ENCODE measurements at regions not wholly inside any gene's neighbourhood (a gene's known extent, or its start where the extent isn't known, plus 50 kb on each side); places are given as distances from the start of the nearest gene placed in this dataset.

DNA sequence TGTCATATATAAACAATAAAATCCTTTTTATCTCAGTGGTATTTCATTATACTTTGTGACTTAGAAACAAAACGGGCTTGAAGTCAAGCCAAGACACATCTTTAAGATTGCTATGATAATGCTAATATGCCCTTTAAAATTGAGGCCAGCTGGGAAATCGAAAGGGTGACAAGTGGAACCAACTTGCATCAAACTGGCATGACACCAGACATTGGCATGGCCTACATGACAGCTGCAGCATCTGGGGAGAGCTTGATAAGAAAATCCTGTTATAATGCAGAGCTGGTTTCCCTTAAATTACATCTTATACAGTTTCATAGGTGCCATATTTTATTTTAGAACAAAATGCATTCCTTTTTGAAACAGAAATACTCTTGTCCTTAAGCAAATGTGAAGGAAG, 325.2 kb downstream of the ZBBX start:
- TF ChIP-seq, protein P1, sequence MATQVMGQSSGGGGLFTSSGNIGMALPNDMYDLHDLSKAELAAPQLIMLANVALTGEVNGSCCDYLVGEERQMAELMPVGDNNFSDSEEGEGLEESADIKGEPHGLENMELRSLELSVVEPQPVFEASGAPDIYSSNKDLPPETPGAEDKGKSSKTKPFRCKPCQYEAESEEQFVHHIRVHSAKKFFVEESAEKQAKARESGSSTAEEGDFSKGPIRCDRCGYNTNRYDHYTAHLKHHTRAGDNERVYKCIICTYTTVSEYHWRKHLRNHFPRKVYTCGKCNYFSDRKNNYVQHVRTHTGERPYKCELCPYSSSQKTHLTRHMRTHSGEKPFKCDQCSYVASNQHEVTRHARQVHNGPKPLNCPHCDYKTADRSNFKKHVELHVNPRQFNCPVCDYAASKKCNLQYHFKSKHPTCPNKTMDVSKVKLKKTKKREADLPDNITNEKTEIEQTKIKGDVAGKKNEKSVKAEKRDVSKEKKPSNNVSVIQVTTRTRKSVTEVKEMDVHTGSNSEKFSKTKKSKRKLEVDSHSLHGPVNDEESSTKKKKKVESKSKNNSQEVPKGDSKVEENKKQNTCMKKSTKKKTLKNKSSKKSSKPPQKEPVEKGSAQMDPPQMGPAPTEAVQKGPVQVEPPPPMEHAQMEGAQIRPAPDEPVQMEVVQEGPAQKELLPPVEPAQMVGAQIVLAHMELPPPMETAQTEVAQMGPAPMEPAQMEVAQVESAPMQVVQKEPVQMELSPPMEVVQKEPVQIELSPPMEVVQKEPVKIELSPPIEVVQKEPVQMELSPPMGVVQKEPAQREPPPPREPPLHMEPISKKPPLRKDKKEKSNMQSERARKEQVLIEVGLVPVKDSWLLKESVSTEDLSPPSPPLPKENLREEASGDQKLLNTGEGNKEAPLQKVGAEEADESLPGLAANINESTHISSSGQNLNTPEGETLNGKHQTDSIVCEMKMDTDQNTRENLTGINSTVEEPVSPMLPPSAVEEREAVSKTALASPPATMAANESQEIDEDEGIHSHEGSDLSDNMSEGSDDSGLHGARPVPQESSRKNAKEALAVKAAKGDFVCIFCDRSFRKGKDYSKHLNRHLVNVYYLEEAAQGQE (IDR thresholded peaks at IDR 0.05) = no peak
- TF ChIP-seq, protein P2, sequence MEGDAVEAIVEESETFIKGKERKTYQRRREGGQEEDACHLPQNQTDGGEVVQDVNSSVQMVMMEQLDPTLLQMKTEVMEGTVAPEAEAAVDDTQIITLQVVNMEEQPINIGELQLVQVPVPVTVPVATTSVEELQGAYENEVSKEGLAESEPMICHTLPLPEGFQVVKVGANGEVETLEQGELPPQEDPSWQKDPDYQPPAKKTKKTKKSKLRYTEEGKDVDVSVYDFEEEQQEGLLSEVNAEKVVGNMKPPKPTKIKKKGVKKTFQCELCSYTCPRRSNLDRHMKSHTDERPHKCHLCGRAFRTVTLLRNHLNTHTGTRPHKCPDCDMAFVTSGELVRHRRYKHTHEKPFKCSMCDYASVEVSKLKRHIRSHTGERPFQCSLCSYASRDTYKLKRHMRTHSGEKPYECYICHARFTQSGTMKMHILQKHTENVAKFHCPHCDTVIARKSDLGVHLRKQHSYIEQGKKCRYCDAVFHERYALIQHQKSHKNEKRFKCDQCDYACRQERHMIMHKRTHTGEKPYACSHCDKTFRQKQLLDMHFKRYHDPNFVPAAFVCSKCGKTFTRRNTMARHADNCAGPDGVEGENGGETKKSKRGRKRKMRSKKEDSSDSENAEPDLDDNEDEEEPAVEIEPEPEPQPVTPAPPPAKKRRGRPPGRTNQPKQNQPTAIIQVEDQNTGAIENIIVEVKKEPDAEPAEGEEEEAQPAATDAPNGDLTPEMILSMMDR (IDR thresholded peaks at IDR 0.05) = no peak
- TF ChIP-seq, protein P3, sequence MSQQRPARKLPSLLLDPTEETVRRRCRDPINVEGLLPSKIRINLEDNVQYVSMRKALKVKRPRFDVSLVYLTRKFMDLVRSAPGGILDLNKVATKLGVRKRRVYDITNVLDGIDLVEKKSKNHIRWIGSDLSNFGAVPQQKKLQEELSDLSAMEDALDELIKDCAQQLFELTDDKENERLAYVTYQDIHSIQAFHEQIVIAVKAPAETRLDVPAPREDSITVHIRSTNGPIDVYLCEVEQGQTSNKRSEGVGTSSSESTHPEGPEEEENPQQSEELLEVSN (IDR thresholded peaks at IDR 0.05; ENCODE audit: borderline replicate concordance, low read depth) = no peak
- TF ChIP-seq, protein P4, sequence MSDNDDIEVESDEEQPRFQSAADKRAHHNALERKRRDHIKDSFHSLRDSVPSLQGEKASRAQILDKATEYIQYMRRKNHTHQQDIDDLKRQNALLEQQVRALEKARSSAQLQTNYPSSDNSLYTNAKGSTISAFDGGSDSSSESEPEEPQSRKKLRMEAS (IDR thresholded peaks at IDR 0.05) = no peak
- TF ChIP-seq JUN (IDR thresholded peaks at IDR 0.05) = no peak
- no peak for TF ChIP-seq ESRRA (IDR thresholded peaks at IDR 0.05; ENCODE audit: borderline replicate concordance, low read length)
- no peak for TF ChIP-seq EP300 (IDR thresholded peaks at IDR 0.05)
- no peak for TF ChIP-seq RARB (CRISPR knock-in tag; IDR thresholded peaks at IDR 0.05)
- TF ChIP-seq POLR2A (IDR thresholded peaks at IDR 0.05; ENCODE audit: low read length) = no peak
